Caco-2 (cell line): ENCODE measurements at regions not wholly inside any gene's neighbourhood (a gene's known extent, or its start where the extent isn't known, plus 50 kb on each side); places are given as distances from the start of the nearest gene placed in this dataset.

Experiments used
- BruUV-seq: library from RNA; stranded (reverse); fragments of 400-500 nt; replicated peaks from 2 replicates; lab custom pipeline; 2021; lab: Mats Ljungman, UMichigan
- CTCF ChIA-PET: fragments of 300-600 bp; sonication (Branson Sonifier 250); formaldehyde crosslinking; loops from one replicate; lab custom pipeline; 2022; ENCODE audit warnings: antibody characterized with exemption; lab: Charles Lee
- POLR2A ChIA-PET: fragments of 300-600 bp; sonication (Branson Sonifier 250); formaldehyde crosslinking; loops from one replicate; lab custom pipeline; 2022; ENCODE audit warnings: antibody characterized with exemption; lab: Charles Lee
- DNase-seq, 2 experiments: peaks; one replicate each; pipeline versions ENCODE4 v3.0.0 to v3.0.0-alpha.2; 2020 to 2022
- H3K27me3 ChIP-seq: replicated peaks from 2 replicates; pipeline ENCODE4 v1.6.0; 2011; ENCODE audit warnings: low read length; ENCODE audit not compliant: control insufficient read depth, insufficient read depth
- H3K36me3 ChIP-seq: 2 replicates; pipeline ENCODE4 v1.5.1; 2011; ENCODE audit warnings: low read length; ENCODE audit not compliant: control insufficient read depth, insufficient read depth
- H3K4me1 ChIP-seq: fragments of 250-450 bp; sonication (Bioruptor Pico); 2 replicates; pipeline ENCODE4 v1.5.1; 2020; ENCODE audit warnings: mild to moderate bottlenecking
- H3K4me3 ChIP-seq: 2 replicates; pipeline ENCODE4 v1.5.1; 2011; ENCODE audit warnings: low read depth, mild to moderate bottlenecking, control low read depth, low read length
- H3K9me3 ChIP-seq: fragments of 250-450 bp; sonication (Bioruptor Pico); 2 replicates; pipeline ENCODE4 v1.5.1; 2020; ENCODE audit warnings: mild to moderate bottlenecking, moderate library complexity
- H3K27ac Mint-ChIP-seq: one replicate; pipeline ENCODE4 v1.8.0; 2022; ENCODE audit warnings: mixed read lengths; ENCODE audit not compliant: unreplicated experiment
- H3K27me3 Mint-ChIP-seq: one replicate; pipeline ENCODE4 v1.8.0; 2022; ENCODE audit warnings: mixed read lengths; ENCODE audit not compliant: insufficient read depth, unreplicated experiment
- H3K36me3 Mint-ChIP-seq: one replicate; pipeline ENCODE4 v1.8.0; 2022; ENCODE audit warnings: mild to moderate bottlenecking, mixed read lengths; ENCODE audit not compliant: insufficient read depth, unreplicated experiment
- H3K4me1 Mint-ChIP-seq: one replicate; pipeline ENCODE4 v1.8.0; 2022; ENCODE audit warnings: low read depth, mixed read lengths; ENCODE audit not compliant: unreplicated experiment
- H3K4me3 Mint-ChIP-seq: one replicate; pipeline ENCODE4 v1.8.0; 2022; ENCODE audit warnings: mild to moderate bottlenecking, moderate library complexity, mixed read lengths; ENCODE audit not compliant: unreplicated experiment
- H3K9me3 Mint-ChIP-seq: one replicate; pipeline ENCODE4 v1.8.0; 2022; ENCODE audit warnings: mixed read lengths; ENCODE audit not compliant: unreplicated experiment
- CTCF ChIP-seq, 2 experiments: fragments of 200-600 bp in 1 of 2; IDR thresholded peaks; 1 replicate in 1 of 2; 2 replicates in 1 of 2; pipeline versions ENCODE4 v1.5.1 to v1.8.0; 2011 to 2022; ENCODE audit warnings: antibody characterized with exemption in 1 of 2, control low read depth in 1 of 2, inconsistent platforms in 1 of 2, low read depth in 1 of 2, low read length in 1 of 2, mild to moderate bottlenecking in 1 of 2, moderate library complexity in 1 of 2; ENCODE audit not compliant: insufficient read depth in 1 of 2, severe bottlenecking in 1 of 2, unreplicated experiment in 1 of 2
- intact Hi-C: fragments of 100-400 bp; cut with micrococcal nuclease; formaldehyde crosslinking; loops from one replicate; pipeline ENCODE4 v1.10.0; 2022; ENCODE audit not compliant: unreplicated experiment

DNA sequence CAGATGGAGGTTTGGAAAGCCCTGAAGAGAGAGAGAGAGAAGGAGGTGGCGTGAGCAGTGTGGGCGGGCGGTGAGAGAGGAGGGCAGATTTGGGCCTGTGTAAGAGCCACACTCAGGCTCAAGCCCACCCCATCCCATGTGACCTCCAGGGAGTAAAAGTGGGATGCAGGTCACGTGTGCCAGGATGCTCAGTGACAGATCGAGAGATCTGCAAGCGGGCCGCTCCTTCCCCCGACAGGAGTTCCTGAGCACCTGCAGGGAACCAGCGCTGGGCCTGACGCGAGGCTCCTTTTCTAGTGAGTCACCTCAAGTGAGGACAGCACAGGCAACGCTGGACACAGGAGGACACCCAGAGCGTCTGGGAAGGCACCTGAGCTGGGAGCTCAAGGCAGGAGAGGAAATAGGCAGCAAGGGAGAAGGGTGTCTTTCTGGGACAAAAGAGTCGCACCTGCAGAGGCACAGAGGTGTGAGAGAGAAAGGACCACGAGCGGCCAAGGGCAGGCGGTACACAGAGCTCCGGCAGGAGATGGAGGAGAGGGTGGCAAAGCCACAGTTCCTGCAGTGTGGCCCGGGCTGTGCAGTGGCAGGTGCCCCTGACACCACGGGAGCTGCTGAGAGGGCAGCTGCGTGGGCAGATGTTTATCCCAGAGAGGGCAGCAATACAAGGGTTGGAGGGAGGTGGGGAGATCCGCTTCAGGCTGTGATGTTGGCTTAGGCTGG is 1294.8 kb downstream of the TBC1D22A start:
- H3K9me3 Mint-ChIP-seq = peaks cover 7% of the 10 kb centered on the region
- DNase-seq = no peak
- CTCF ChIA-PET = no interaction called here
- no peak for TF ChIP-seq CTCF (IDR thresholded peaks at IDR 0.05; ENCODE audit: insufficient read depth in 1 of 2, low read depth in 1 of 2, low read length in 1 of 2, severe bottlenecking in 1 of 2, unreplicated experiment in 1 of 2)
- H3K4me3 Mint-ChIP-seq = no peak overlapping the region
- Histone ChIP-seq H3K36me3 (no peaks in the 10 kb centered on the region), H3K27me3 (no peaks in the 10 kb centered on the region), H3K4me1 (no peaks in the 10 kb centered on the region), H3K4me3 (no peak overlapping the region), H3K9me3 (no peaks in the 10 kb centered on the region)
- H3K27ac Mint-ChIP-seq = no peak overlapping the region
- no peaks in the 10 kb centered on the region for H3K4me1 Mint-ChIP-seq
- no peaks in the 10 kb centered on the region for H3K36me3 Mint-ChIP-seq
- H3K27me3 Mint-ChIP-seq = peaks cover 13% of the 10 kb centered on the region
- BruUV-seq = no TSS peak
- intact Hi-C loops = no loop called here
- POLR2A ChIA-PET = no interaction called here

DNA sequence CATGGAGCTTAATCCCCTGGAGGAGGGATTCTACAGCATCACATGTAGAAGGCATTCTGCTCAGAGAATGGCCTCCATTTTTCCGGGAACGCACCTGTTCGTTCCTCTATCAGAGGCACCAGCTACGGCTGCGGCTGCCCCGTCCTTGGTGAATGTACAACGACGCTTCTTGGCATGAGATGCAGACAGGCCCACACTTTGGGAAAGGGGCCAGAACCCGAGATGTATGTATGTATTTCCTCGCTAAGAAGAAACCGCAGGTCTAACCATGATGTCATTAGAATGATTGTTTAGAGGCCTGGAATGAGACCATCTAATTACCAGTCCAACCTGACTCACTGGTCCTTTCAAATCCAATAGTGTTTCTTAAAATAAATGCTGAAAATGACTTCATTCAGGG is 1293.4 kb downstream of the TBC1D22A start:
- Mint-ChIP-seq H3K9me3 (peaks cover 7% of the 10 kb centered on the region), H3K27ac (no peak overlapping the region), H3K27me3 (peaks cover 13% of the 10 kb centered on the region), H3K36me3 (no peaks in the 10 kb centered on the region), H3K4me1 (no peaks in the 10 kb centered on the region), H3K4me3 (no peak overlapping the region)
- intact Hi-C loops = no loop called here
- no peaks in the 10 kb centered on the region for H3K36me3 ChIP-seq
- TF ChIP-seq CTCF (IDR thresholded peaks at IDR 0.05; ENCODE audit: insufficient read depth in 1 of 2, low read depth in 1 of 2, low read length in 1 of 2, severe bottlenecking in 1 of 2, unreplicated experiment in 1 of 2) = no peak
- H3K4me1 ChIP-seq = no peaks in the 10 kb centered on the region
- BruUV-seq = no TSS peak
- ChIA-PET CTCF (no interaction called here), POLR2A (no interaction called here)
- DNase-seq = no peak
- H3K4me3 ChIP-seq = no peak overlapping the region
- H3K9me3 ChIP-seq = no peaks in the 10 kb centered on the region
- H3K27me3 ChIP-seq = no peaks in the 10 kb centered on the region

DNA sequence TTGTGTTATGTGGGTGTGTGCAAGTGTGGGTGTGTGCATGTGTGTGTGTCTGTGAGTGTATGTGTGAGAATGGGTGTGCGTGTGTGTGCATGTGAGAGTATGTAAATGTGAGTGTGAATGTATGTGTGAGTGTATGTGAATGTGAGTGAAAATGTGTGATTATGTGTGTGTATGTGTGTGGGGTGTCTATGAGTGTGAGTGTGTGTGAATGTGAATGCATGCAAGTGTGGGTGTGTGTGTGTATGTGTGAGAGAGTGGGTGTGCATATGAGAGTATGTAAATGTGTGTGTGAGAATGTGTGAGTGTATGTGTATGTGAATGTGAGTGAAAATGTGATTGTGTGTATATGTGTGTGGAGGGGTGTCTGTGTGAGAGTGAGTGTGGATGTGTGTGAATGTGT is 1292.7 kb downstream of the TBC1D22A start:
- Histone ChIP-seq H3K27me3 (no peaks in the 10 kb centered on the region), H3K4me1 (no peaks in the 10 kb centered on the region), H3K9me3 (no peaks in the 10 kb centered on the region), H3K4me3 (no peak overlapping the region), H3K36me3 (no peaks in the 10 kb centered on the region)
- CTCF ChIA-PET = no interaction called here
- H3K27ac Mint-ChIP-seq = no peak overlapping the region
- no peak for DNase-seq
- H3K4me3 Mint-ChIP-seq = no peak overlapping the region
- peaks cover 7% of the 10 kb centered on the region for H3K9me3 Mint-ChIP-seq
- H3K4me1 Mint-ChIP-seq = no peaks in the 10 kb centered on the region
- BruUV-seq = no TSS peak
- peaks cover 13% of the 10 kb centered on the region for H3K27me3 Mint-ChIP-seq
- TF ChIP-seq CTCF (IDR thresholded peaks at IDR 0.05; ENCODE audit: insufficient read depth in 1 of 2, low read depth in 1 of 2, low read length in 1 of 2, severe bottlenecking in 1 of 2, unreplicated experiment in 1 of 2) = no peak
- intact Hi-C loops = no loop called here
- POLR2A ChIA-PET = no interaction called here
- H3K36me3 Mint-ChIP-seq = no peaks in the 10 kb centered on the region
